ENCODE measurements at regions not wholly inside any gene's neighbourhood (a gene's known extent, or its start where the extent isn't known, plus 50 kb on each side); places are given as distances from the start of the nearest gene placed in this dataset.

DNA sequence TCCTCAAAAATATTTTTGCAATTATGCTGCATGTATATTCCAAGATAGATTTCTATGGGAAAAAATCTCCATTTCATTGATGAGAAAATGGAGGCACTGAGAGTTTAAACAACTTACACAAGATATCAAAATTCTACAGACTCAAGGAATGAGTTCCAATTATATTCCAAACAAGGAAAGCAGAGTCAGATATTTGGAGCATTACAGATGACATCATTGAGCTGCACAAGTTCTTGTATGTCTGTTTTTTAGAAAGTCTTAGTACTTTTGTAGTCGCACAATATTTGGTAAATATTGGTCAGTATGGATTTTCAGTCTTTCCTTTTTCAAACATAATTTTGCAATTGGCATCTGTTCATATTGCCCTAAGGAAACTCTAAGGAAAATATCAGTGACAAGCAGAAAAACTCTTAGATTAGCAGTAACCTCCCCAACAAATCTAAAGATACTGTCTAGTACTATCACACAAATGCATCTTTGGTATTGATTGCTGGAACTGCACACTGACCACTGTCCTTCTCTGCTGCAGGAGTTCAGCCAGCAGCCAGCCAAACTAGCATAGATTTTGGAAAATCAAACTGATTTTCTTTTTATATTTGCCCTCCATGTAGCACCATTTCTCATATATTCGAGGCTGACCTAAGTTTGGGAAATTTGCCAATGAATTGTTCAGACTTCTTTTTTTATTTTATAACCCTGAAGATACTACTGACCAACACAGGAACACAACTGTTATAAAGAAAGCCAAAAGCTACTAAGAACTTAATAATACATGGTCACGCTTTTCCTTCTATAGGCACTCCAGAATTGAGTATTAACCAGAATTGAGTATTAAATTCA lies 51.7 kb upstream of the TBX18 start:
- no peak for DNase-seq (ENCODE audit: low spot score)
